Panc1 (cell line): ENCODE measurements at regions not wholly inside any gene's neighbourhood (a gene's known extent, or its start where the extent isn't known, plus 50 kb on each side); places are given as distances from the start of the nearest gene placed in this dataset.

Source experiments
- CTCF ChIP-seq: fragments of 450-650 bp; IDR thresholded peaks from 2 replicates; pipeline ENCODE4 v1.5.1; 2017; ENCODE audit warnings: mild to moderate bottlenecking
- POLR2AphosphoS5 ChIP-seq: IDR thresholded peaks from 2 replicates; pipeline ENCODE4 v1.6.1; 2012; ENCODE audit warnings: mild to moderate bottlenecking, low read depth, low read length, moderate library complexity
- REST ChIP-seq, 2 experiments: IDR thresholded peaks; 2 replicates each; pipeline ENCODE4 v1.6.1; 2011 to 2012; ENCODE audit warnings: low read depth in 2 of 2, control low read depth in 1 of 2, low read length in 1 of 2, mild to moderate bottlenecking in 1 of 2, moderate library complexity in 1 of 2; ENCODE audit not compliant: insufficient read depth in 1 of 2
- SIN3A ChIP-seq: IDR thresholded peaks from 2 replicates; pipeline ENCODE4 v1.6.1; 2012; ENCODE audit warnings: low read depth, mild to moderate bottlenecking, low read length, moderate library complexity, borderline replicate concordance; ENCODE audit not compliant: insufficient read depth

GRCh38 chr11:23569547-23569946 is 709.3 kb upstream of the CCDC179 start:
- TF ChIP-seq SIN3A (no peak), CTCF (no peak), POLR2AphosphoS5 (no peak), REST (IDR thresholded peaks at IDR 0.05; ENCODE audit: insufficient read depth in 1 of 2, low read depth in 2 of 2, low read length in 1 of 2) (no peak)
